ENCODE measurements at regions not wholly inside any gene's neighbourhood (a gene's known extent, or its start where the extent isn't known, plus 50 kb on each side); places are given as distances from the start of the nearest gene placed in this dataset.

DNA sequence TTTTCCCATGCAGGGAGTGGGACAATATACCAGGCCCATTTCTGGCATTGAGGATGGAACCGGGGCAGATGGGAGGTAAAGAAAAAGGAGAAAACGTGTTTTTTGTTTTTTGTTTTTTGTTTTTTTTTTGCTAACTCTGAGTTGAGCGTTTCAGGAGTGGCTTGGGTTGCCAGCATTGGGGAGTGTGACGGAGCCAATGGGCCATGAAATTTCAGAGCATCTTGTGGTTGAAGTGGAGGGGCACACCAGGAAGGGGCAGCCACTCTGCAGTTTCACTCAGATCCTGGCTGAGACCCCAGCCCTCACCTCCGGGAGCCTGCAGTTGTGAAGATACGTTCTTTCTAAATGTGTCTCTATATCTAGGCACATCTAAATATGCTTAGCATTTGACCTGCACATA lies 240.5 kb downstream of the TLE3 start:
- TF ChIP-seq POLR2A (IDR thresholded peaks at IDR 0.05) (no peak), POLR2AphosphoS5 (IDR thresholded peaks at IDR 0.05; ENCODE audit: insufficient read depth in 1 of 2, low read depth in 1 of 2) (no peak)
- TF ChIP-seq, protein P1, sequence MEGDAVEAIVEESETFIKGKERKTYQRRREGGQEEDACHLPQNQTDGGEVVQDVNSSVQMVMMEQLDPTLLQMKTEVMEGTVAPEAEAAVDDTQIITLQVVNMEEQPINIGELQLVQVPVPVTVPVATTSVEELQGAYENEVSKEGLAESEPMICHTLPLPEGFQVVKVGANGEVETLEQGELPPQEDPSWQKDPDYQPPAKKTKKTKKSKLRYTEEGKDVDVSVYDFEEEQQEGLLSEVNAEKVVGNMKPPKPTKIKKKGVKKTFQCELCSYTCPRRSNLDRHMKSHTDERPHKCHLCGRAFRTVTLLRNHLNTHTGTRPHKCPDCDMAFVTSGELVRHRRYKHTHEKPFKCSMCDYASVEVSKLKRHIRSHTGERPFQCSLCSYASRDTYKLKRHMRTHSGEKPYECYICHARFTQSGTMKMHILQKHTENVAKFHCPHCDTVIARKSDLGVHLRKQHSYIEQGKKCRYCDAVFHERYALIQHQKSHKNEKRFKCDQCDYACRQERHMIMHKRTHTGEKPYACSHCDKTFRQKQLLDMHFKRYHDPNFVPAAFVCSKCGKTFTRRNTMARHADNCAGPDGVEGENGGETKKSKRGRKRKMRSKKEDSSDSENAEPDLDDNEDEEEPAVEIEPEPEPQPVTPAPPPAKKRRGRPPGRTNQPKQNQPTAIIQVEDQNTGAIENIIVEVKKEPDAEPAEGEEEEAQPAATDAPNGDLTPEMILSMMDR (IDR thresholded peaks at IDR 0.05), result no peak

Data from vagina (tissue), 2 donors.